ENCODE measurements at regions not wholly inside any gene's neighbourhood (a gene's known extent, or its start where the extent isn't known, plus 50 kb on each side); places are given as distances from the start of the nearest gene placed in this dataset.

GRCh38 chr12:53807322-53807860, 55.6 kb upstream of the CISTR start:
- POLR2A ChIA-PET = no interaction called here
- no peak for TF ChIP-seq CTCF (IDR thresholded peaks at IDR 0.05; ENCODE audit: insufficient read depth, low read length, missing control alignments)
- CTCF ChIA-PET = interaction anchor here (0.7 to 5.3 kb wide), 3 partner anchors 15 to 556 kb away, joined by 3 to 28 read pairs (median 8); no protein-coding TSS in a partner anchor
- DNase-seq (ENCODE audit: low read depth, low spot score) = no peak
- no peak overlapping the region for H3K4me3 ChIP-seq (ENCODE audit: low read depth, low read length)

GRCh38 chr12:53808023-53808705, 56.4 kb upstream of the CISTR start:
- ChIA-PET CTCF (no interaction called here), POLR2A (no interaction called here)
- no peak for DNase-seq (ENCODE audit: low read depth, low spot score)

GRCh38 chr12:53809005-53809404, 57.2 kb upstream of the CISTR start:
- CTCF ChIA-PET = interaction anchor here (1.0 kb wide), 1 partner anchor 66 kb away, joined by 3 read pairs; no protein-coding TSS in a partner anchor
- no peak overlapping the region for H3K4me3 ChIP-seq (ENCODE audit: low read depth, low read length)
- no peak for DNase-seq (ENCODE audit: low read depth, low spot score)
- no peak for TF ChIP-seq CTCF (IDR thresholded peaks at IDR 0.05; ENCODE audit: insufficient read depth, low read length, missing control alignments)
- POLR2A ChIA-PET = no interaction called here

More at GRCh38 chr12:53808023-53808705, 56.4 kb upstream of the CISTR start:
- no peak overlapping the region for H3K4me3 ChIP-seq (ENCODE audit: low read depth, low read length)
- no peak for TF ChIP-seq CTCF (IDR thresholded peaks at IDR 0.05; ENCODE audit: insufficient read depth, low read length, missing control alignments)

GRCh38 chr12:53810950-53811349, 59.2 kb upstream of the CISTR start:
- POLR2A ChIA-PET = no interaction called here
- CTCF ChIA-PET = interaction anchor here (1.8 kb wide), 1 partner anchor 10 kb away, joined by 3 read pairs; no protein-coding TSS in a partner anchor
- H3K4me3 ChIP-seq (ENCODE audit: low read depth, low read length) = no peak overlapping the region
- TF ChIP-seq CTCF (IDR thresholded peaks at IDR 0.05; ENCODE audit: insufficient read depth, low read length, missing control alignments) = no peak
- no peak for DNase-seq (ENCODE audit: low read depth, low spot score)

- no peak for DNase-seq (ENCODE audit: low read depth, low spot score)
- ChIA-PET CTCF (interaction anchor here (1.8 kb wide), 1 partner anchor 10 kb away, joined by 3 read pairs; no protein-coding TSS in a partner anchor), POLR2A (no interaction called here)
- H3K4me3 ChIP-seq (ENCODE audit: low read depth, low read length) = no peak overlapping the region
- no peak for TF ChIP-seq CTCF (IDR thresholded peaks at IDR 0.05; ENCODE audit: insufficient read depth, low read length, missing control alignments)
These were observed 59.8 kb upstream of the CISTR start for GRCh38 chr12:53811606-53812005.

- POLR2A ChIA-PET = no interaction called here
- TF ChIP-seq CTCF (IDR thresholded peaks at IDR 0.05; ENCODE audit: insufficient read depth, low read length, missing control alignments) = no peak
- no peak overlapping the region for H3K4me3 ChIP-seq (ENCODE audit: low read depth, low read length)
- CTCF ChIA-PET = interaction anchor here (1.2 kb wide), 1 partner anchor 25 kb away, joined by 4 read pairs; no protein-coding TSS in a partner anchor
- no peak for DNase-seq (ENCODE audit: low read depth, low spot score)
These were observed 64.7 kb upstream of the CISTR start for GRCh38 chr12:53816360-53817020.

Data from AG04449 (cell line).